Stomach (tissue), 8 donors: ENCODE measurements at regions not wholly inside any gene's neighbourhood (a gene's known extent, or its start where the extent isn't known, plus 50 kb on each side); places are given as distances from the start of the nearest gene placed in this dataset.
A peak's percentile ranks its signal among the peaks of the same experiment; 100 is the strongest.

ENCODE experiments used
- DNase-seq, 2 donors: peaks; one replicate each; pipeline versions ENCODE4 v3.0.0 to v3.0.0-alpha.2; 2013 to 2019
- H3K27ac ChIP-seq, 5 donors: fragments of 200-600 bp in 4 of 5; sonication (generic) in 4 of 5; one replicate each; pipeline ENCODE4 v1.5.1; 2013 to 2019; ENCODE audit warnings: mild to moderate bottlenecking in 1 of 5, moderate library complexity in 1 of 5
- H3K27me3 ChIP-seq, 3 donors: fragments of 200-600 bp; sonication (generic); one replicate each; pipeline ENCODE4 v1.5.1; 2017 to 2019; ENCODE audit warnings: mixed run types in 1 of 3
- H3K36me3 ChIP-seq, 4 donors: fragments of 200-600 bp; sonication (generic); 1 replicate in 3 of 4; 2 replicates in 1 of 4; pipeline ENCODE4 v1.5.1; 2016 to 2019
- H3K4me1 ChIP-seq, 4 donors: fragments of 200-600 bp; sonication (generic); one replicate each; pipeline ENCODE4 v1.5.1; 2016 to 2019
- H3K4me3 ChIP-seq, 4 donors: fragments of 200-600 bp; sonication (generic) in 3 of 4; one replicate each; pipeline ENCODE4 v1.5.1; 2016 to 2019; ENCODE audit warnings: mild to moderate bottlenecking in 1 of 4
- H3K9me3 ChIP-seq, 4 donors: fragments of 200-600 bp; sonication (generic); one replicate each; pipeline ENCODE4 v1.5.1; 2016 to 2019
- EP300 ChIP-seq: sonication (generic); formaldehyde crosslinking; IDR thresholded peaks from one replicate; pipeline ENCODE4 v1.6.1; 2017; ENCODE audit warnings: antibody characterized with exemption
- POLR2A ChIP-seq, 4 donors: fragments of 450-650 bp; IDR thresholded peaks; one replicate each; pipeline ENCODE4 v1.6.1; 2016; ENCODE audit warnings: antibody characterized with exemption in 4 of 4, control low read depth in 2 of 4, mild to moderate bottlenecking in 1 of 4, moderate library complexity in 1 of 4
- POLR2AphosphoS5 ChIP-seq, 3 donors: sonication (generic); formaldehyde crosslinking; IDR thresholded peaks; one replicate each; pipeline ENCODE4 v1.6.1; 2016; ENCODE audit warnings: antibody characterized with exemption in 3 of 3
- WGBS, 5 donors: extraction: QIAGEN DNeasy Blood & Tissue Kit in 3 of 5; methylation state at CpG; one replicate each; pipeline versions ENCODE4 v1.1.5 to v1.1.7; 2013 to 2018; 5-methylcytosine and 5-hydroxymethylcytosine counted together
- intact Hi-C: fragments of 100-400 bp; cut with DNase I; formaldehyde crosslinking; loops from one replicate; pipeline ENCODE4 v1.15.1; 2023; ENCODE audit warnings: low total_unique reads
- TF ChIP-seq, protein P1 (sequence below), 7 experiments: fragments of 450-650 bp in 4 of 7; fragments of 200-600 bp in 3 of 7; sonication (generic) in 3 of 7; IDR thresholded peaks; one replicate each; pipeline ENCODE4 v1.5.1; 2016 to 2019; ENCODE audit warnings: antibody characterized with exemption in 7 of 7, control low read depth in 2 of 7, mild to moderate bottlenecking in 1 of 7
- donor health status: healthy with polysubstance abuse.
- donor health status: Bipolar disorder and iron deficiency.
- donor health status: healthy.

GRCh38 chr3:34225821-34226366 lies 427.5 kb downstream of the PDCD6IP start:
- TF ChIP-seq POLR2A (IDR thresholded peaks at IDR 0.05): no peak
- TF ChIP-seq, protein P1, sequence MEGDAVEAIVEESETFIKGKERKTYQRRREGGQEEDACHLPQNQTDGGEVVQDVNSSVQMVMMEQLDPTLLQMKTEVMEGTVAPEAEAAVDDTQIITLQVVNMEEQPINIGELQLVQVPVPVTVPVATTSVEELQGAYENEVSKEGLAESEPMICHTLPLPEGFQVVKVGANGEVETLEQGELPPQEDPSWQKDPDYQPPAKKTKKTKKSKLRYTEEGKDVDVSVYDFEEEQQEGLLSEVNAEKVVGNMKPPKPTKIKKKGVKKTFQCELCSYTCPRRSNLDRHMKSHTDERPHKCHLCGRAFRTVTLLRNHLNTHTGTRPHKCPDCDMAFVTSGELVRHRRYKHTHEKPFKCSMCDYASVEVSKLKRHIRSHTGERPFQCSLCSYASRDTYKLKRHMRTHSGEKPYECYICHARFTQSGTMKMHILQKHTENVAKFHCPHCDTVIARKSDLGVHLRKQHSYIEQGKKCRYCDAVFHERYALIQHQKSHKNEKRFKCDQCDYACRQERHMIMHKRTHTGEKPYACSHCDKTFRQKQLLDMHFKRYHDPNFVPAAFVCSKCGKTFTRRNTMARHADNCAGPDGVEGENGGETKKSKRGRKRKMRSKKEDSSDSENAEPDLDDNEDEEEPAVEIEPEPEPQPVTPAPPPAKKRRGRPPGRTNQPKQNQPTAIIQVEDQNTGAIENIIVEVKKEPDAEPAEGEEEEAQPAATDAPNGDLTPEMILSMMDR (IDR thresholded peaks at IDR 0.05): no peak
- no peak for TF ChIP-seq EP300
- no peak for TF ChIP-seq POLR2AphosphoS5 (IDR thresholded peaks at IDR 0.05)
- 43 to 61% (median 52%) methylated on average over 3 of the region's 3 CpGs for WGBS, 5 donors
- no peak overlapping the region for H3K27ac ChIP-seq

GRCh38 chr3:34229876-34230275 lies 431.4 kb downstream of the PDCD6IP start:
- no peak overlapping the region for H3K27ac ChIP-seq
- TF ChIP-seq POLR2AphosphoS5 (IDR thresholded peaks at IDR 0.05) (no peak), POLR2A (IDR thresholded peaks at IDR 0.05) (no peak), EP300 (no peak)
- TF ChIP-seq, protein P1 (IDR thresholded peaks at IDR 0.05): no peak
- H3K4me1 ChIP-seq: no peaks in the 10 kb centered on the region
- WGBS, 5 donors: 81 to 94% (median 85%) methylated on average over 5 of the region's 5 CpGs
- no peaks in the 10 kb centered on the region for H3K36me3 ChIP-seq
- DNase-seq: peak in 1 of 2 donors; percentile 29
- intact Hi-C loops: no loop called here
- no peaks in the 10 kb centered on the region for H3K27me3 ChIP-seq
- H3K4me3 ChIP-seq: no peak overlapping the region
- no peaks in the 10 kb centered on the region for H3K9me3 ChIP-seq

More at GRCh38 chr3:34225821-34226366, 427.5 kb downstream of the PDCD6IP start:
- Histone ChIP-seq H3K27me3 (no peaks in the 10 kb centered on the region), H3K4me1 (no peaks in the 10 kb centered on the region), H3K9me3 (no peaks in the 10 kb centered on the region), H3K4me3 (no peak overlapping the region), H3K36me3 (no peaks in the 10 kb centered on the region)
- intact Hi-C loops: no loop called here
- no peak for DNase-seq

- 74 to 81% (median 75%) methylated on average over 2 of the region's 2 CpGs for WGBS, 5 donors
- intact Hi-C loops: no loop called here
- H3K9me3 ChIP-seq: no peaks in the 10 kb centered on the region
- H3K27me3 ChIP-seq: no peaks in the 10 kb centered on the region
- no peaks in the 10 kb centered on the region for H3K4me1 ChIP-seq
- DNase-seq: no peak
- TF ChIP-seq, protein P1 (IDR thresholded peaks at IDR 0.05): no peak
- no peak for TF ChIP-seq POLR2A (IDR thresholded peaks at IDR 0.05)
- no peak for TF ChIP-seq EP300
- TF ChIP-seq POLR2AphosphoS5 (IDR thresholded peaks at IDR 0.05): no peak
- no peak overlapping the region for H3K27ac ChIP-seq
- no peak overlapping the region for H3K4me3 ChIP-seq
- H3K36me3 ChIP-seq: no peaks in the 10 kb centered on the region
These were observed 436.7 kb downstream of the PDCD6IP start for GRCh38 chr3:34235096-34235495.

- H3K9me3 ChIP-seq: no peaks in the 10 kb centered on the region
- no peak for DNase-seq
- no peaks in the 10 kb centered on the region for H3K4me1 ChIP-seq
- no peaks in the 10 kb centered on the region for H3K36me3 ChIP-seq
- WGBS, 5 donors: 13 to 92% (median 64%) methylated on average over 1 of the region's 1 CpG
- no peak overlapping the region for H3K4me3 ChIP-seq
- no peak overlapping the region for H3K27ac ChIP-seq
- TF ChIP-seq POLR2A (IDR thresholded peaks at IDR 0.05) (no peak), POLR2AphosphoS5 (IDR thresholded peaks at IDR 0.05) (no peak), EP300 (no peak)
- TF ChIP-seq, protein P1 (IDR thresholded peaks at IDR 0.05): no peak
- H3K27me3 ChIP-seq: no peaks in the 10 kb centered on the region
- intact Hi-C loops: no loop called here
These were observed 439.5 kb downstream of the PDCD6IP start for GRCh38 chr3:34237946-34238345.
